Stimulated activated CD4-positive, alpha-beta T cell treated with anti-CD3 and anti-CD28 coated beads, Interleukin-12 subunit alpha, Interleukin-12 subunit beta, amount 100 ng/mL, for 48 hours (primary cell): ENCODE measurements at regions not wholly inside any gene's neighbourhood (a gene's known extent, or its start where the extent isn't known, plus 50 kb on each side); places are given as distances from the start of the nearest gene placed in this dataset.
"Not testable (repeated sequence)": the region's sequence is repeated elsewhere in the genome, so short reads cannot be mapped to it uniquely, and the experiment has no call there.

Source experiments
- DNase-seq, 3 donors: peaks; one replicate each; pipeline ENCODE4 v3.0.0-alpha.2; 2020; ENCODE audit warnings: low read depth in 2 of 3, low spot score in 1 of 3

GRCh38 chr11:104704888-104705287, 193.4 kb downstream of the CASP12 start:
- no peak for DNase-seq

- no peak for DNase-seq
Measured at GRCh38 chr11:104704146-104704830, 194.0 kb downstream of the CASP12 start.

- no peak for DNase-seq
Measured at GRCh38 chr11:104700609-104701008, 197.7 kb downstream of the CASP12 start.

- no peak for DNase-seq
Measured at GRCh38 chr11:104699981-104700380, 198.3 kb downstream of the CASP12 start.

GRCh38 chr11:104695065-104695463, 203.2 kb downstream of the CASP12 start:
- DNase-seq: no peak

GRCh38 chr11:104694259-104695064, 203.8 kb downstream of the CASP12 start:
- DNase-seq: no peak

GRCh38 chr11:104692751-104693150, 205.5 kb downstream of the CASP12 start:
- no peak for DNase-seq

GRCh38 chr11:104691129-104691528, 207.1 kb downstream of the CASP12 start:
- DNase-seq: no peak

GRCh38 chr11:104690241-104690640, 208.0 kb downstream of the CASP12 start:
- no peak for DNase-seq

- DNase-seq: no peak
Measured at GRCh38 chr11:104688731-104689130, 209.5 kb downstream of the CASP12 start.

GRCh38 chr11:104682206-104682605, 216.1 kb downstream of the CASP12 start:
- DNase-seq: no peak

GRCh38 chr11:104679258-104679657, 219.0 kb downstream of the CASP12 start:
- no peak for DNase-seq

- no peak for DNase-seq
Measured at GRCh38 chr11:104678408-104678807, 219.9 kb downstream of the CASP12 start.

- DNase-seq: not testable (repeated sequence)
Measured at GRCh38 chr11:104677069-104677468, 221.2 kb downstream of the CASP12 start.

GRCh38 chr11:104672897-104673296, 225.4 kb downstream of the CASP12 start:
- no peak for DNase-seq

GRCh38 chr11:104668797-104669463, 229.3 kb downstream of the CASP12 start:
- DNase-seq: no peak

GRCh38 chr11:104666624-104667023, 231.6 kb downstream of the CASP12 start:
- no peak for DNase-seq

- no peak for DNase-seq
Measured at GRCh38 chr11:104665641-104666040, 232.6 kb downstream of the CASP12 start.

- DNase-seq: no peak
Measured at GRCh38 chr11:104663190-104664140, 234.8 kb downstream of the CASP12 start.

GRCh38 chr11:104661901-104662300, 236.4 kb downstream of the CASP12 start:
- no peak for DNase-seq

- no peak for DNase-seq
Measured at GRCh38 chr11:104661471-104661870, 236.8 kb downstream of the CASP12 start.
